GM18508 (cell line): ENCODE measurements at regions not wholly inside any gene's neighbourhood (a gene's known extent, or its start where the extent isn't known, plus 50 kb on each side); places are given as distances from the start of the nearest gene placed in this dataset.
"Not testable (repeated sequence)": the region's sequence is repeated elsewhere in the genome, so short reads cannot be mapped to it uniquely, and the experiment has no call there.

Experiments
- ATAC-seq: cut with Tn5 transposase; IDR thresholded peaks from one replicate; pipeline ENCODE4 v1.9.1; 2021; ENCODE audit warnings: moderate number of reproducible peaks; ENCODE audit not compliant: insufficient read depth, unreplicated experiment

GRCh38 chr7:148507787-148508186 lies 82.8 kb upstream of the C7orf33 start:
- no peak for ATAC-seq

- no peak for ATAC-seq
Observed at GRCh38 chr7:148514236-148514635, 76.3 kb upstream of the C7orf33 start.

GRCh38 chr7:148515237-148515636 lies 75.3 kb upstream of the C7orf33 start:
- ATAC-seq = no peak

- no peak for ATAC-seq
Observed at GRCh38 chr7:148515728-148516695, 74.6 kb upstream of the C7orf33 start.

GRCh38 chr7:148519386-148519785 lies 71.2 kb upstream of the C7orf33 start:
- ATAC-seq = not testable (repeated sequence)

GRCh38 chr7:148521271-148521670 lies 69.3 kb upstream of the C7orf33 start:
- no peak for ATAC-seq

- no peak for ATAC-seq
Observed at GRCh38 chr7:148523550-148523949, 67.0 kb upstream of the C7orf33 start.

- ATAC-seq = no peak
Observed at GRCh38 chr7:148524479-148525224, 65.9 kb upstream of the C7orf33 start.

- peak; percentile 98 for ATAC-seq
Observed at GRCh38 chr7:148527717-148528168, 62.8 kb upstream of the C7orf33 start.

- no peak for ATAC-seq
Observed at GRCh38 chr7:148535217-148535616, 55.3 kb upstream of the C7orf33 start.

- ATAC-seq = no peak
Observed at GRCh38 chr7:148537435-148537834, 53.1 kb upstream of the C7orf33 start.

- ATAC-seq = no peak
Observed at GRCh38 chr7:148540041-148540738, 50.4 kb upstream of the C7orf33 start.
